H9 (cell line): ENCODE measurements at regions not wholly inside any gene's neighbourhood (a gene's known extent, or its start where the extent isn't known, plus 50 kb on each side); places are given as distances from the start of the nearest gene placed in this dataset.

ENCODE experiments used
- DNase-seq: peaks from one replicate; pipeline ENCODE4 v3.0.0-alpha.2; 2017
- H2AFZ ChIP-seq: one replicate; pipeline ENCODE4 v1.6.1; 2013; ENCODE audit warnings: mild to moderate bottlenecking, low read length, control low read depth, moderate library complexity
- H2AK5ac ChIP-seq: 2 replicates; pipeline ENCODE4 v1.6.1; 2013; ENCODE audit warnings: low read length, control low read depth, mixed read lengths; ENCODE audit not compliant: insufficient read length
- H2BK120ac ChIP-seq: one replicate; pipeline ENCODE4 v1.6.1; 2013; ENCODE audit warnings: low read depth, mild to moderate bottlenecking, low read length, control low read depth, inconsistent platforms; ENCODE audit not compliant: poor library complexity, severe bottlenecking
- H2BK12ac ChIP-seq: 2 replicates; pipeline ENCODE4 v1.6.1; 2013; ENCODE audit warnings: low read length, control low read depth, mixed read lengths, low read depth; ENCODE audit not compliant: insufficient read length
- H2BK15ac ChIP-seq: 2 replicates; pipeline ENCODE4 v1.6.1; 2013; ENCODE audit warnings: low read depth, low read length, control low read depth
- H2BK20ac ChIP-seq: one replicate; pipeline ENCODE4 v1.6.1; 2013; ENCODE audit warnings: low read depth, mild to moderate bottlenecking, low read length, control low read depth, inconsistent platforms; ENCODE audit not compliant: poor library complexity, severe bottlenecking
- H2BK5ac ChIP-seq: 2 replicates; pipeline ENCODE4 v1.6.1; 2013; ENCODE audit warnings: low read length, control low read depth, mixed read lengths; ENCODE audit not compliant: insufficient read length
- H3K14ac ChIP-seq: 2 replicates; pipeline ENCODE4 v1.6.1; 2013; ENCODE audit warnings: low read length, control low read depth; ENCODE audit not compliant: insufficient read depth
- H3K18ac ChIP-seq: 2 replicates; pipeline ENCODE4 v1.6.1; 2013; ENCODE audit warnings: low read depth, mild to moderate bottlenecking, mixed read lengths, low read length, control low read depth; ENCODE audit not compliant: insufficient read length
- H3K23ac ChIP-seq: 2 replicates; pipeline ENCODE4 v1.6.1; 2013; ENCODE audit warnings: low read length, control low read depth, mixed read lengths, low read depth; ENCODE audit not compliant: insufficient read length
- H3K23me2 ChIP-seq: 2 replicates; pipeline ENCODE4 v1.6.1; 2013; ENCODE audit warnings: low read depth, mild to moderate bottlenecking, mixed read lengths, low read length, control low read depth; ENCODE audit not compliant: insufficient read length, poor library complexity, severe bottlenecking
- H3K27ac ChIP-seq: 2 replicates; pipeline ENCODE4 v1.5.1; 2013; ENCODE audit warnings: low read length, control low read depth, mixed read lengths, low read depth; ENCODE audit not compliant: insufficient read length
- H3K27me3 ChIP-seq: 2 replicates; pipeline ENCODE4 v1.6.1; 2013; ENCODE audit warnings: low read length, control low read depth, inconsistent platforms; ENCODE audit not compliant: insufficient read depth
- H3K4ac ChIP-seq: 2 replicates; pipeline ENCODE4 v1.6.1; 2013; ENCODE audit warnings: low read depth, mild to moderate bottlenecking, control low read depth, inconsistent platforms, low read length, moderate library complexity
- H3K4me1 ChIP-seq: 2 replicates; pipeline ENCODE4 v1.6.1; 2013; ENCODE audit warnings: low read length, control low read depth, inconsistent platforms; ENCODE audit not compliant: insufficient read depth
- H3K4me2 ChIP-seq: 2 replicates; pipeline ENCODE4 v1.6.1; 2013; ENCODE audit warnings: low read length, control low read depth, mixed read lengths; ENCODE audit not compliant: insufficient read length, insufficient read depth
- H3K56ac ChIP-seq: 2 replicates; pipeline ENCODE4 v1.6.1; 2013; ENCODE audit warnings: low read depth, mild to moderate bottlenecking, mixed read lengths, low read length, control low read depth; ENCODE audit not compliant: insufficient read length
- H3K79me1 ChIP-seq: 2 replicates; pipeline ENCODE4 v1.6.1; 2013; ENCODE audit warnings: low read depth, mild to moderate bottlenecking, moderate library complexity, low read length, control low read depth, inconsistent platforms; ENCODE audit not compliant: insufficient read depth, poor library complexity, severe bottlenecking
- H3K79me2 ChIP-seq: 2 replicates; pipeline ENCODE4 v1.6.1; 2013; ENCODE audit warnings: low read length, control low read depth, inconsistent platforms; ENCODE audit not compliant: insufficient read depth
- H3K9ac ChIP-seq: 2 replicates; pipeline ENCODE4 v1.6.1; 2013; ENCODE audit warnings: low read length, control low read depth, mixed read lengths; ENCODE audit not compliant: insufficient read length; ENCODE audit errors: extremely low read depth
- H3K9me3 ChIP-seq: one replicate; pipeline ENCODE4 v1.6.1; 2013; ENCODE audit warnings: low read depth, low read length, inconsistent platforms; ENCODE audit not compliant: control insufficient read depth
- H3T11ph ChIP-seq: one replicate; pipeline ENCODE4 v1.6.1; 2013; ENCODE audit warnings: mild to moderate bottlenecking, low read length, control low read depth, inconsistent platforms
- H4K20me1 ChIP-seq: one replicate; pipeline ENCODE4 v1.6.1; 2013; ENCODE audit not compliant: control insufficient read depth, insufficient read length, insufficient read depth
- H4K5ac ChIP-seq: 2 replicates; pipeline ENCODE4 v1.6.1; 2013; ENCODE audit warnings: low read depth, mild to moderate bottlenecking, mixed read lengths, low read length, control low read depth; ENCODE audit not compliant: insufficient read length
- H4K8ac ChIP-seq: replicated peaks from 2 replicates; pipeline ENCODE4 v1.6.1; 2013; ENCODE audit warnings: low read length, control low read depth, mixed read lengths, low read depth; ENCODE audit not compliant: insufficient read length
- H4K91ac ChIP-seq: 2 replicates; pipeline ENCODE4 v1.6.1; 2013; ENCODE audit warnings: low read depth, mild to moderate bottlenecking, moderate library complexity, mixed read lengths, low read length, control low read depth; ENCODE audit not compliant: insufficient read length
- H3K27ac Mint-ChIP-seq, 3 experiments: 2 replicates in 2 of 3; 3 replicates in 1 of 3; pipeline ENCODE4 v1.8.0; 2020 to 2021; ENCODE audit warnings: mixed read lengths in 3 of 3, mild to moderate bottlenecking in 1 of 3, moderate library complexity in 1 of 3
- H3K27me3 Mint-ChIP-seq: 2 replicates; pipeline ENCODE4 v1.8.0; 2021; ENCODE audit warnings: low read depth, mild to moderate bottlenecking, moderate library complexity, mixed read lengths
- H3K36me3 Mint-ChIP-seq, 3 experiments: 2 replicates in 2 of 3; 3 replicates in 1 of 3; pipeline ENCODE4 v1.8.0; 2020 to 2021; ENCODE audit warnings: low read depth in 3 of 3, mixed read lengths in 3 of 3; ENCODE audit not compliant: insufficient read depth in 1 of 3
- H3K4me1 Mint-ChIP-seq, 2 experiments: 2 replicates each; pipeline ENCODE4 v1.8.0; 2020; ENCODE audit warnings: mixed read lengths in 2 of 2
- H3K4me3 Mint-ChIP-seq, 2 experiments: 2 replicates in 1 of 2; 3 replicates in 1 of 2; pipeline ENCODE4 v1.8.0; 2020 to 2021; ENCODE audit warnings: mild to moderate bottlenecking in 2 of 2, mixed read lengths in 2 of 2, moderate library complexity in 1 of 2
- H3K9me3 Mint-ChIP-seq, 2 experiments: 2 replicates in 1 of 2; 3 replicates in 1 of 2; pipeline ENCODE4 v1.8.0; 2020; ENCODE audit warnings: mild to moderate bottlenecking in 2 of 2, mixed read lengths in 2 of 2, moderate library complexity in 1 of 2
- CTCF ChIP-seq: fragments of 200-600 bp; sonication (generic); conservative IDR thresholded peaks from 3 replicates; pipeline ENCODE4 v1.8.0; 2021; ENCODE audit warnings: antibody characterized with exemption, mild to moderate bottlenecking
- WGBS: extraction: QIAGEN DNeasy Blood & Tissue Kit; methylation state at CpG from one replicate; pipeline ENCODE4 v1.1.7; 2013; ENCODE audit warnings: missing lambda C conversion rate, low lambda C conversion rate, mixed read lengths; ENCODE audit not compliant: insufficient read length; ENCODE audit errors: extremely low coverage; 5-methylcytosine and 5-hydroxymethylcytosine counted together

GRCh38 chr10:60711496-60711895 lies 66.8 kb upstream of the CDK1 start:
- Histone ChIP-seq H3K9ac (no peak overlapping the region), H3K23ac (no peak overlapping the region), H2AK5ac (no peak overlapping the region), H2BK120ac (no peak overlapping the region), H3K79me1 (no peaks in the 10 kb centered on the region), H2BK15ac (no peak overlapping the region), H3K4ac (no peak overlapping the region), H3K27ac (no peak overlapping the region), H3K23me2 (no peaks in the 10 kb centered on the region), H3K9me3 (no peaks in the 10 kb centered on the region), H3K79me2 (no peaks in the 10 kb centered on the region; the same call in 1 of the 2 replicates), H3K56ac (no peak overlapping the region), H2BK5ac (no peak overlapping the region), H3K4me2 (no peak overlapping the region), H2AFZ (no peak overlapping the region), H4K8ac (no peak overlapping the region), H3T11ph (no peak overlapping the region), H2BK12ac (no peak overlapping the region), H3K18ac (no peak overlapping the region), H4K20me1 (no peaks in the 10 kb centered on the region), H3K14ac (no peak overlapping the region), H4K5ac (no peak overlapping the region), H4K91ac (no peak overlapping the region), H3K4me1 (no peaks in the 10 kb centered on the region), H3K27me3 (no peaks in the 10 kb centered on the region), H2BK20ac (no peak overlapping the region)
- H3K4me1 Mint-ChIP-seq = peaks cover 9 to 12% of the 10 kb centered on the region in 2 experiments
- DNase-seq = no peak
- H3K4me3 Mint-ChIP-seq = no peak overlapping the region
- H3K27ac Mint-ChIP-seq = no peak overlapping the region
- H3K9me3 Mint-ChIP-seq = peaks cover 8 to 13% of the 10 kb centered on the region in 2 experiments
- H3K36me3 Mint-ChIP-seq = peaks cover 2 to 24% (median 6%) of the 10 kb centered on the region in 3 experiments; a peak in 5 of 7 replicates
- TF ChIP-seq CTCF = no peak
- no CpG with 5 or more reads among the region's 2 CpGs for WGBS
- no peaks in the 10 kb centered on the region for H3K27me3 Mint-ChIP-seq
